ENCODE measurements at regions not wholly inside any gene's neighbourhood (a gene's known extent, or its start where the extent isn't known, plus 50 kb on each side); places are given as distances from the start of the nearest gene placed in this dataset.

- ChIA-PET CTCF (no interaction called here), POLR2A (interaction anchor here (0.6 kb wide), 1 partner anchor 133 kb away, joined by 4 read pairs; no protein-coding TSS in a partner anchor)
- Histone ChIP-seq H3K9ac (ENCODE audit: low read length) (no peak overlapping the region), H3K27me3 (replicated peaks in 1 of 4; ENCODE audit: control extremely low read depth in 1 of 4, control insufficient read depth in 3 of 4, insufficient read depth in 4 of 4, low read length in 3 of 4) (no peaks in the 10 kb centered on the region), H3K4me3 (ENCODE audit: control extremely low read depth in 1 of 5, extremely low read depth in 1 of 5, insufficient read depth in 1 of 5, low read depth in 2 of 5, low read length in 4 of 5) (no peak overlapping the region), H3K36me3 (replicated peaks in 1 of 2; ENCODE audit: control extremely low read depth in 1 of 2, control insufficient read depth in 1 of 2, extremely low read depth in 1 of 2, insufficient read depth in 2 of 2, low read length in 1 of 2) (no peaks in the 10 kb centered on the region), H2AFZ (ENCODE audit: insufficient read depth, low read depth, low read length, poor library complexity, severe bottlenecking) (no peak overlapping the region), H3K9me3 (ENCODE audit: control extremely low read depth in 1 of 3, control insufficient read depth in 2 of 3, insufficient read depth in 1 of 3, low read length in 2 of 3) (peaks cover 0 to 21% (median 0%) of the 10 kb centered on the region in 3 donors), H3K4me2 (replicated peaks; ENCODE audit: low read depth, low read length, poor library complexity, severe bottlenecking) (no peak overlapping the region), H3K27ac (ENCODE audit: low read length in 2 of 2) (no peak overlapping the region), H4K20me1 (ENCODE audit: control insufficient read depth, insufficient read depth, low read length, poor library complexity, severe bottlenecking) (no peaks in the 10 kb centered on the region), H3K79me2 (ENCODE audit: control insufficient read depth, insufficient read depth, low read length) (no peaks in the 10 kb centered on the region), H3K4me1 (ENCODE audit: control insufficient read depth in 2 of 2, insufficient read depth in 2 of 2, low read length in 2 of 2) (no peaks in the 10 kb centered on the region)
- ATAC-seq (ENCODE audit: low read depth) (no peak), DNase-seq (no peak)
- Mint-ChIP-seq H3K27ac (no peak overlapping the region), H3K4me3 (no peak overlapping the region), H3K9me3 (ENCODE audit: insufficient read depth) (peaks cover 2% of the 10 kb centered on the region), H3K4me1 (no peaks in the 10 kb centered on the region), H3K27me3 (no peaks in the 10 kb centered on the region)
- no peak for TF ChIP-seq EZH2 (IDR thresholded peaks at IDR 0.05; ENCODE audit: borderline replicate concordance, insufficient read depth, low read depth, low read length, poor library complexity, severe bottlenecking)
- TF ChIP-seq, protein P1, sequence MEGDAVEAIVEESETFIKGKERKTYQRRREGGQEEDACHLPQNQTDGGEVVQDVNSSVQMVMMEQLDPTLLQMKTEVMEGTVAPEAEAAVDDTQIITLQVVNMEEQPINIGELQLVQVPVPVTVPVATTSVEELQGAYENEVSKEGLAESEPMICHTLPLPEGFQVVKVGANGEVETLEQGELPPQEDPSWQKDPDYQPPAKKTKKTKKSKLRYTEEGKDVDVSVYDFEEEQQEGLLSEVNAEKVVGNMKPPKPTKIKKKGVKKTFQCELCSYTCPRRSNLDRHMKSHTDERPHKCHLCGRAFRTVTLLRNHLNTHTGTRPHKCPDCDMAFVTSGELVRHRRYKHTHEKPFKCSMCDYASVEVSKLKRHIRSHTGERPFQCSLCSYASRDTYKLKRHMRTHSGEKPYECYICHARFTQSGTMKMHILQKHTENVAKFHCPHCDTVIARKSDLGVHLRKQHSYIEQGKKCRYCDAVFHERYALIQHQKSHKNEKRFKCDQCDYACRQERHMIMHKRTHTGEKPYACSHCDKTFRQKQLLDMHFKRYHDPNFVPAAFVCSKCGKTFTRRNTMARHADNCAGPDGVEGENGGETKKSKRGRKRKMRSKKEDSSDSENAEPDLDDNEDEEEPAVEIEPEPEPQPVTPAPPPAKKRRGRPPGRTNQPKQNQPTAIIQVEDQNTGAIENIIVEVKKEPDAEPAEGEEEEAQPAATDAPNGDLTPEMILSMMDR (IDR thresholded peaks at IDR 0.05) = no peak
- WGBS (ENCODE audit: insufficient coverage) = 55% methylated on average over 9 of the region's 9 CpGs
- intact Hi-C loops (cut with micrococcal nuclease) = no loop called here
These were observed 87.1 kb upstream of the PPP1R26 start for GRCh38 chr9:135392511-135392910.

DNA sequence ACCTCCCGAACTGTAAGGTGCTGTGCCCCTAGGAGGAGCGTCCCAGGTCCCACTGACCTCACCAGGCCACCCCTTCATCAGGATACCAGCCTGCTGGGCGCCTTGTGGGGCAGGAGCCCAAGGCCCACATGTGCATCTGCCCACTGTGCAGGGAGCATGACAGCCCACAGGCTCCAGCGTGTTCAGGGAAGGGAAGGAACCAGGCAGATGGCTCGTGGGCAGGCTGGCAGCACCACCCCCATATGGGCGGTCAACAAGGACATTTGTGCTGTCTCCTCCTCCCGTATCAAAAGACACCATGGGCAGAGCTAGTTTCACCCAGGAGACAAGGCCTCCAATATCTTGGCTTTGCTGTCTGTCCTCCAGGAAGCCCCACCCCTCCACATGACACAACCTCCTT, 85.5 kb upstream of the PPP1R26 start:
- no peak overlapping the region for H3K4me2 ChIP-seq (replicated peaks; ENCODE audit: low read depth, low read length, poor library complexity, severe bottlenecking)
- H3K4me1 Mint-ChIP-seq = no peaks in the 10 kb centered on the region
- H2AFZ ChIP-seq (ENCODE audit: insufficient read depth, low read depth, low read length, poor library complexity, severe bottlenecking) = no peak overlapping the region
- H3K4me1 ChIP-seq (ENCODE audit: control insufficient read depth in 2 of 2, insufficient read depth in 2 of 2, low read length in 2 of 2) = no peaks in the 10 kb centered on the region
- TF ChIP-seq, protein P1 (IDR thresholded peaks at IDR 0.05) = no peak
- no peak for TF ChIP-seq EZH2 (IDR thresholded peaks at IDR 0.05; ENCODE audit: borderline replicate concordance, insufficient read depth, low read depth, low read length, poor library complexity, severe bottlenecking)
- no peak overlapping the region for H3K27ac Mint-ChIP-seq
- intact Hi-C loops (cut with micrococcal nuclease) = no loop called here
- DNase-seq (no peak), ATAC-seq (ENCODE audit: low read depth) (no peak)
- no peaks in the 10 kb centered on the region for H3K79me2 ChIP-seq (ENCODE audit: control insufficient read depth, insufficient read depth, low read length)
- no peaks in the 10 kb centered on the region for H3K27me3 ChIP-seq (replicated peaks in 1 of 4; ENCODE audit: control extremely low read depth in 1 of 4, control insufficient read depth in 3 of 4, insufficient read depth in 4 of 4, low read length in 3 of 4)
- H3K9ac ChIP-seq (ENCODE audit: low read length) = no peak overlapping the region
- H3K27me3 Mint-ChIP-seq = no peaks in the 10 kb centered on the region
- peaks cover 2% of the 10 kb centered on the region for H3K9me3 Mint-ChIP-seq (ENCODE audit: insufficient read depth)
- WGBS (ENCODE audit: insufficient coverage) = 76% methylated on average over 7 of the region's 7 CpGs
- ChIA-PET POLR2A (no interaction called here), CTCF (no interaction called here)
- H4K20me1 ChIP-seq (ENCODE audit: control insufficient read depth, insufficient read depth, low read length, poor library complexity, severe bottlenecking) = no peaks in the 10 kb centered on the region
- H3K4me3 ChIP-seq (ENCODE audit: control extremely low read depth in 1 of 5, extremely low read depth in 1 of 5, insufficient read depth in 1 of 5, low read depth in 2 of 5, low read length in 4 of 5) = no peak overlapping the region
- H3K9me3 ChIP-seq (ENCODE audit: control extremely low read depth in 1 of 3, control insufficient read depth in 2 of 3, insufficient read depth in 1 of 3, low read length in 2 of 3) = peaks cover 0 to 21% (median 0%) of the 10 kb centered on the region in 3 donors
- H3K36me3 ChIP-seq (replicated peaks in 1 of 2; ENCODE audit: control extremely low read depth in 1 of 2, control insufficient read depth in 1 of 2, extremely low read depth in 1 of 2, insufficient read depth in 2 of 2, low read length in 1 of 2) = no peaks in the 10 kb centered on the region
- no peak overlapping the region for H3K27ac ChIP-seq (ENCODE audit: low read length in 2 of 2)
- no peak overlapping the region for H3K4me3 Mint-ChIP-seq
